ENCODE measurements at regions not wholly inside any gene's neighbourhood (a gene's known extent, or its start where the extent isn't known, plus 50 kb on each side); places are given as distances from the start of the nearest gene placed in this dataset.

GRCh38 chr1:229888561-229889001 is 178.5 kb upstream of the GALNT2 start:
- TF ChIP-seq POLR2A (IDR thresholded peaks at IDR 0.05) (no peak), CTCF (IDR thresholded peaks at IDR 0.05) (no peak), POLR2AphosphoS5 (IDR thresholded peaks at IDR 0.05) (peak in 1 of 3 donors; percentile 11)

All from stomach (tissue), 4 donors.